Body of pancreas (tissue), 4 donors: ENCODE measurements at regions not wholly inside any gene's neighbourhood (a gene's known extent, or its start where the extent isn't known, plus 50 kb on each side); places are given as distances from the start of the nearest gene placed in this dataset.
"Not testable (repeated sequence)": the region's sequence is repeated elsewhere in the genome, so short reads cannot be mapped to it uniquely, and the experiment has no call there.

Source experiments
- ATAC-seq: fragments of 150-250 bp; one replicate; pipeline ENCODE4 v1.9.1; 2016
- DNase-seq, 4 donors: peaks; one replicate each; pipeline ENCODE4 v3.0.0-alpha.2; 2019
- H3K27ac ChIP-seq, 4 donors: fragments of 200-600 bp; sonication (generic); 1 replicate in 3 of 4; 2 replicates in 1 of 4; pipeline versions ENCODE4 v1.5.1 to v1.6.1; 2016 to 2019; ENCODE audit warnings: mild to moderate bottlenecking in 1 of 4, mixed read lengths in 1 of 4, moderate library complexity in 1 of 4
- H3K27me3 ChIP-seq, 2 donors: fragments of 200-600 bp; sonication (generic); one replicate each; pipeline ENCODE4 v1.6.0; 2016; ENCODE audit warnings: mild to moderate bottlenecking in 1 of 2
- H3K36me3 ChIP-seq, 2 donors: fragments of 200-600 bp; sonication (generic); replicated peaks in 1 of 2; 2 replicates each; pipeline ENCODE4 v1.5.1; 2016; ENCODE audit warnings: low read depth in 2 of 2; ENCODE audit not compliant: insufficient read depth in 1 of 2
- H3K4me1 ChIP-seq: fragments of 200-600 bp; sonication (generic); one replicate; pipeline ENCODE4 v1.6.0; 2016
- H3K4me3 ChIP-seq, 2 donors: fragments of 200-600 bp; sonication (generic); 1 replicate in 1 of 2; 2 replicates in 1 of 2; pipeline ENCODE4 v1.5.1; 2016 to 2019
- H3K9me3 ChIP-seq, 3 donors: fragments of 200-600 bp; sonication (generic); 1 replicate in 2 of 3; 2 replicates in 1 of 3; pipeline ENCODE4 v1.5.1; 2016
- WGBS, 2 donors: methylation state at CpG; one replicate each; pipeline ENCODE4 v1.1.5; 2017; 5-methylcytosine and 5-hydroxymethylcytosine counted together
- intact Hi-C: fragments of 100-400 bp; cut with DNase I; formaldehyde crosslinking; loops from one replicate; pipeline ENCODE4 v1.15.1; 2023

DNA sequence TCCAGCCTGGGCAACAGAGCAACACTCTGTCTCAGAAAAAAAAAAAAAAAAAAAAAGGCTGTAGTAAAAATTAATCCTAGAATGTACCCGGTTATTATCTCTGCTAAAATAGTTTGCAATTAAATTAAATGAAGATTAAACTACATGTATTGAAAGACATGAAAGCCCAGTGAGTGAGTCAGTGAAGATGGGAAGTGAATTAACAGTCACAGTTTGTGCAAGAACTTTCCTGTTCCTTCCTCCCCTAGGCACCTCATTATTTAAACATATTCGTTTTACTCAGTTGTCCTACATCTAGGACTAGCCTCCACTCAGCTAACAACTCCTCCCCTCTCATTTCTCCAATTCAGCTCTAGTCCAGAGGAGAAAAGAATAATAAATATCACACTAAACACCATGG is 88.2 kb downstream of the CDRT15L2 start:
- H3K9me3 ChIP-seq, H3K4me1 ChIP-seq, H3K4me3 ChIP-seq, H3K36me3 ChIP-seq, H3K27me3 ChIP-seq, ATAC-seq, intact Hi-C loops, DNase-seq, H3K27ac ChIP-seq: not testable (repeated sequence)
- 23 to 36% methylated on average over 2 of the region's 2 CpGs for WGBS, 2 donors

DNA sequence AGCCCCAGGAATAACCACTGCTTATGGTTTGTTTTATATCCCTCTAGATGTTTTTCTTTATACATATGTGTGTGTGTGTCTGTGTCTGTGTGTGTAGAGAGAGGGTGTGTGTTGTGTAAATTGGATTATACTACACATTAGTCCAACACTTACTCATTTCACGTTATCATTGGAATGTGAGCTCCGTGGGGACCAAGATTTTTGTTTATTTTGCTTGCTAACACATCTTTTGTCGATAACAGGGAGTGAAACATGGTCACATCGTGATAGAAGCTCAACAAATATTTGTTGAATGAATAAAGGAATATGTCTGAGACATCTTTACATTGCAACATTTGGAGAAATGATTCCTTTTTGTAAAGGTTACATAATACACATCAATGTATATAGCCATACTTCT is 88.8 kb downstream of the CDRT15L2 start:
- H3K27ac ChIP-seq, H3K27me3 ChIP-seq, H3K4me1 ChIP-seq, H3K4me3 ChIP-seq, H3K9me3 ChIP-seq, ATAC-seq, DNase-seq, H3K36me3 ChIP-seq, intact Hi-C loops: not testable (repeated sequence)
- WGBS, 2 donors, result 22% methylated on average over 4 of the region's 4 CpGs

DNA sequence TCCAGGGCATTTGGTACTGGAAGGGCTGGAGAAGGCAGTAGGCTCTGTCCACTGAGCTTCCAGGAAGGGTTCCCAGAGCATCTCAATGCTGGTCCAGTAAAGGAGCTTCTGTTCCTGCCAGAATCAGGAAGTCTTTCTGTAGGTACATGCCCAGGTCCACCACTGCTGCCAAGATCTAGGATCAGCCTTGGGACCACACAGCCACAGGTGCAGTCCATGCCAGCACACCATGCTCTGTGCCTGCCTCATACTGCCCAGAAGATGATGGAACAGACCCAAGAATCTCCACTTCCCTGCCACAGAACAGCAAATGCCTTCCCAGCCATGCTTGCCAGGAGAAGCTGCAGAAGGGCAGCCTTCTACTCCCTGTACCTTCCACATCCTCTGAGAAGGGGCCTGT is 89.3 kb downstream of the CDRT15L2 start:
- H3K27ac ChIP-seq, H3K4me1 ChIP-seq, H3K36me3 ChIP-seq, H3K9me3 ChIP-seq, H3K27me3 ChIP-seq, DNase-seq, H3K4me3 ChIP-seq, ATAC-seq, intact Hi-C loops: not testable (repeated sequence)

DNA sequence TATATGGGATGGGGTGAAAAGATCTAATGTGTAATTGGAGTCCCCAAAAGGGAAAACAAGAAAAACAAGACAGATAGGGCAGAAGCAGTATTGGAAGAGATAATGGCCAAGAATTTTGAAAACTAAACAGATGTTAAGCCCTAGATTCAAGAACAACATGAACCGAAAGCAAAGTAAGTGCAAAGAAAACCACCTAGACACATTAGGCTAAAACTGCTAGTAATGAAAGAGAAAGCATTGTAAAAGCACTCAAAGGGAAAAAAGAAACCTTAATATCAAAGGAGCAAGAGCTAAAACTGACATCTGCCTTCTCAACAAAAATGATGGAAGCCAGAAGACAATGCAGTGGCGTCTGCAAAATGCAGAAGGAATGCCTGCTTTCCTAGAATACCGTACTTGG is 91.0 kb downstream of the CDRT15L2 start:
- H3K27ac ChIP-seq, H3K9me3 ChIP-seq, H3K36me3 ChIP-seq, H3K4me3 ChIP-seq, DNase-seq, intact Hi-C loops, ATAC-seq, H3K4me1 ChIP-seq, H3K27me3 ChIP-seq: not testable (repeated sequence)
- WGBS, 2 donors, result no CpG with 5 or more reads among the region's 3 CpGs

DNA sequence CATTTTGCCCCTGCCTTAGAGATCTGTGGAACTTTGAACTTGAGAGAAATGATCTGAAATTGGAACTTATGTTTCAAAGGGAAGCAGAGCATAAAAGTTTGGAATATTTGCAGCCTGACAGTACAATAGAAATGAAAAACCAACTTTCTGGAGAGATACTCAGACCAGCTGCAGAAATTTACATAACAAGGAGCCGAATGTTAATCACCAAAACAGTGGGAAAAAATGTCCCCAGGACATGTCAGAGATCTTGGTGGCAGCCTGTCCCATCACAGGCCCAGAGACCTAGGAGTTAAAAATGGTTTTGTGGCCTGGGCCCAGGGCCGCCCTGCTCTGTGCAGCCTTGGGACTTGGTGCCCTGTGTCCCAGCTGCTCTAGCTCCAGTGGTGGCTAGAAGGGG is 94.8 kb downstream of the CDRT15L2 start:
- H3K4me3 ChIP-seq, H3K4me1 ChIP-seq, H3K27me3 ChIP-seq, ATAC-seq, H3K9me3 ChIP-seq, H3K27ac ChIP-seq, intact Hi-C loops, DNase-seq, H3K36me3 ChIP-seq: not testable (repeated sequence)
- 66 to 69% methylated on average over 2 of the region's 2 CpGs for WGBS, 2 donors

DNA sequence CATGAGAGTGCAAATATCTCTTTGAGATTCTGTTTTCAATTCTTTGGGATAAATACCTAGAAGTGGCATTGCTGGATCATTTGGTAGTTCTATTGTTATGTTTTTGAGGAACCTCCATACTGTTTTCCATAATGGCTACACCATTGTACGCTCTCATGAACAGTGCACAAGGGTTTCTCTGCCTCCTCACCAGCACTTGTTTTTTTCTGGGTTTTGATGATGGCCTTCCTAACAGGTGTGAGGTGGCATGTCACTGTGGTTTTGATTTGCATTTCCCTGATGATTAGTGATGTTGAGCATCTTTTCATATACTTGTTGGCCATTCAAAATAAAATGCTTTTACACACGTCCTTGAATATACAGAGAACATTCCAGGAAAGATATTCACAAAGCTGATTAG is 96.2 kb downstream of the CDRT15L2 start:
- H3K4me3 ChIP-seq, DNase-seq, H3K4me1 ChIP-seq, H3K27ac ChIP-seq, intact Hi-C loops, H3K9me3 ChIP-seq, H3K36me3 ChIP-seq, H3K27me3 ChIP-seq, ATAC-seq: not testable (repeated sequence)
- 50 to 71% methylated on average over 2 of the region's 2 CpGs for WGBS, 2 donors

DNA sequence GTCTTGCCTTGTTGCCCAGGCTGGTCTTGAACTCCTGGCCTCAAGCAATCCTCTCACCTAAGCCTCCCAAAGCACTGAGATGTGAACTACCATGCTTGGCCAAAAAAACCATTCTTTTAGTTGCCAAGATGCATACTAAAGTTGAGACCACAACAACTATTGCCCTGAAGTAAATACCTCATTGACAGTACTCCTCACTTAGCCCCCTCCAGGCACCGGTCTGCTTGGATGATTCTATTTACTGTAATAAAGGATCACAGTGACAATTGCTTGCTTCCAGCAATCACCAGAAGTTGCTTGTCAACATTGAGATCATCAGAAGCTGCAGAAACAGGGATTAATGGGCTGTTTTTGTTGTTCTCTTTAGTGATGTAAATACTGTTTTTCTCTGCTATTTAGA is 97.1 kb downstream of the CDRT15L2 start:
- H3K4me1 ChIP-seq, H3K4me3 ChIP-seq, DNase-seq, H3K27me3 ChIP-seq, intact Hi-C loops, ATAC-seq, H3K36me3 ChIP-seq, H3K9me3 ChIP-seq, H3K27ac ChIP-seq: not testable (repeated sequence)
- WGBS, 2 donors, result 74 to 100% methylated on average over 1 of the region's 1 CpG

DNA sequence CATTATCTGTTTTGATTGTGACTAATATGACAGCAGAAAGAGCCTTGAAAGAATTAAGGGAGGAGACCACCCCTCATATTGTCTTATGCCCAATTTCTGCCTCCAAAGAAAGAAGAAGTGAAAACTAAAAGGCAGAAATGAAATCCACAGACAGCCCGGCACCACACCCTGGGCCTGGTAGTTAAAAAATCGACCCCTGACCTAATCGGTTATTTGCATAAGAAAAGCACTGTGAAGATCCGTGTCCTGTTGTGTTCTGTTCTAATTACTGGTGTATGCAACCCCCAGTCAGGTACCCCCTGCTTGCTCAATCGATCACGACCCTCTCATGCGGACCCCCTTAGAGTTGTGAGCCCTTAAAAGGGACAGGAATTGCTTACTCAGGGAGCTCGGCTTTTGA is 97.9 kb downstream of the CDRT15L2 start:
- H3K27ac ChIP-seq, result not testable (repeated sequence)

DNA sequence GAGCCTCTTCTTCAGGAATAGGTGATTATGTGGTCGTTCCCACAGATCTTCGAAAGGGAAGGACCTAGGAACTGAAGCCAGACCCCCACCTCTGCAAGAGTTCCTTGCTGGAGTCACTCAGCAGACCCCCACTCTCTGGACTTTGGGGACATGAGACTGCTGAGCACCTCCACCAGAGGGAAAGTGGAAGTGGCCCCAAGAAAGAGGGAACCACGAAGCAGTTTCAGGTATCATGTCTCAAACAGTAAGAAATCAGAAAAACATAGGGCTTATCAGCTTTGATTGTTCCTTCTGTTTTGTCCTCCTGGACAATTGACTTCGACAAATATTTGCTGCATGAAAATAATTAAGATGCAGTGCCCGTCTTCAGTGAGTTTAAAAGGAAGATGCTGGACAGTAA is 98.9 kb downstream of the CDRT15L2 start:
- 50 to 58% methylated on average over 5 of the region's 5 CpGs for WGBS, 2 donors
- H3K4me1 ChIP-seq, H3K4me3 ChIP-seq, ATAC-seq, H3K27ac ChIP-seq, DNase-seq, H3K27me3 ChIP-seq, H3K9me3 ChIP-seq, intact Hi-C loops, H3K36me3 ChIP-seq: not testable (repeated sequence)

More for the DNA sequence above, 97.9 kb downstream of the CDRT15L2 start:
- ATAC-seq, H3K4me1 ChIP-seq, DNase-seq, H3K27me3 ChIP-seq, H3K36me3 ChIP-seq, H3K9me3 ChIP-seq, intact Hi-C loops, H3K4me3 ChIP-seq: not testable (repeated sequence)
- 59 to 72% methylated on average over 8 of the region's 8 CpGs for WGBS, 2 donors

DNA sequence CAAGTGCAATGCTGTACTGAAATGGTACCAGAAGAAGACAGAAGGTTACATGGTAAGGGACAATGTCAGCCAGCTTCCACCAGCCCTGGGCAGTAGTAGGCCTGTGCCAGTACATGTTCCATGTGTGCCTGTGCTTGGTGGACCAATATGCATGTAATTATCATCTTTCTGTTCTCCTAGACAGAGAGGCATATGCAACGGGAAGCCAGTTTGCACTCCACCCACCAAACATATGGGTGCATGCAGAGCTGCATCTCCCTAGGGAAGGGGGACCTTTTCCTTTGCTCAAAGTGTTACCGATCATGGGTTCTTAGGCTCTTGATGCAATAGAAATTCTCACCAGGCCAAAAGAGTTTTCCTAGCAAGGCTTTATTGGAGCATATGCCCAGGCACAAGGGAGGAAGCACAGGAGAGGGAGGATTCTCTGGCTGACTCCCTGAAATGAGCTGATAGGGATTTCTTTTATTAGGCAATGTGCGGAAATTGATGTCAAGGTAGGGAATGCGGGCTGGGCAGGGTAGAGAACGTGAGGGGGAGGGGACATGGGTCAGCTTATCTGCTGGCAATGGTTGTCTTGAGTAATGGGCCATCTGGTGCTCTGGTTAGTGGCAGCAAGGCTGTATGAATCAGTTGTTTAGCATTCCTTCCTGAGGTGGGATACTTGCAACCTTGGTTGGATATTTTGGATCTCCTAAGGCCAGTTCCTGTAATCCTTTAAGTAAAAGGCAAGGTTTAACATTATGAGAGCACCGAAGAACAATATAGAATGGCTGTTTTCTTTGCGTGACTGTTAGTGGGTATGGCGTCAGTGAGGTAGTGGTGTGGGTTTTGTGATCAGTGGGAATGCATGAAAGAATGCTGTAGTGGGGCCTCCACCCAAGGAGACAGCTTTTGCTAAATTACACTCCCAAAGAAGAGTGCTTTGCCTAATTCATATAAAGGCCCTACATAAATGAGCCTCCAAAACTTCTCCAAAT is 102.5 kb downstream of the CDRT15L2 start:
- ATAC-seq, H3K27ac ChIP-seq, intact Hi-C loops, H3K27me3 ChIP-seq, H3K4me3 ChIP-seq, H3K9me3 ChIP-seq, H3K4me1 ChIP-seq, H3K36me3 ChIP-seq, DNase-seq: not testable (repeated sequence)
- 67 to 71% methylated on average over 6 to 8 of the region's 8 CpGs for WGBS, 2 donors

DNA sequence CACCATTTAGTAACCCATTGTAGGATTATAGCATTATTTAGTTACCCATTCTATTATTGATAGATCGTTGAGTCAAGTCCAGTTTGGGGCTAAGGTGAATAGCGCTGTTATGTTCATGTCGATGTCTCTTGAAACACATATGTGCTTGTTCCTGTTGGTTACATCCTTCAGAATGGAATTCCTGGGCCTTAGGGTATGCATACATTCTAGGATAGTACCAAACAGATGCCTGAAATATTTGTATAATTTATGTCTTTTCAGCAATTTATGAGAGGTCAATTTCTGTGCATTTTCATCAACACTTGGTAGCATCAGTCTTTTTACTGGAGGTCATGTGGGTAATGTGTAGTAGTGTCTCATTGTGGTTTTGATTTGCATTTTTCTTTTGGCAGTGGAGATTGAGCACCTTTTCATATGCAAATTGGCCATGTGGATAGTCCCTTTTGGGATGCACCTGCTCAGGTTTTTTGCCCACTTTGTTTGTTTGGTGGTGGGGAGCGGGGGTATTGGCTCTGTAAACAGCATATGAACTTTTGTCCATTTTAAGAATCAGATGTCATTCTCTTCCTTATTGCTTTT is 104.2 kb downstream of the CDRT15L2 start:
- H3K27me3 ChIP-seq, intact Hi-C loops, H3K4me1 ChIP-seq, H3K4me3 ChIP-seq, DNase-seq, ATAC-seq, H3K27ac ChIP-seq, H3K9me3 ChIP-seq, H3K36me3 ChIP-seq: not testable (repeated sequence)
- WGBS, 2 donors, result 87 to 95% methylated on average over 3 to 4 of the region's 4 CpGs

DNA sequence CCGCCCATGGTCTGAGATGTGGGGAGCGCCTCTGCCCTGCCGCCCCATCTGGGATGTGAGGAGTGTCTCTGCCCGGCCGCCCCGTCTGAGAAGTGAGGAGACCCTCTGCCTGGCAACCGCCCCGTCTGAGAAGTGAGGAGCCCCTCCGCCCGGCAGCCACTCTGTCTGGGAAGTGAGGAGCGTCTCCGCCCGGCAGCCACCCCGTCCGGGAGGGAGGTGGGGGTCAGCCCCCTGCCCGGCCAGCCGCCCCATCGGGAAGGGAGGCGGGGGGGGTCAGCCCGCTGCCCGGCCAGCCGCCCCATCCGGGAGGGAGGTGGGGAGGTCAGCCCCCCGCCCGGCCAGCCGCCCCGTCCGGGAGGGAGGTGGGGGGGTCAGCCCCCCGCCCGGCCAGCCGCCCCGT is 105.5 kb downstream of the CDRT15L2 start:
- H3K36me3 ChIP-seq, H3K4me1 ChIP-seq, ATAC-seq, H3K27me3 ChIP-seq, DNase-seq, intact Hi-C loops, H3K9me3 ChIP-seq, H3K4me3 ChIP-seq, H3K27ac ChIP-seq: not testable (repeated sequence)
- 94 to 95% methylated on average over 10 to 13 of the region's 32 CpGs for WGBS, 2 donors
